C1 segment of cervical spinal cord (tissue), 14 donors: ENCODE measurements at regions not wholly inside any gene's neighbourhood (a gene's known extent, or its start where the extent isn't known, plus 50 kb on each side); places are given as distances from the start of the nearest gene placed in this dataset.
"Not testable (repeated sequence)": the region's sequence is repeated elsewhere in the genome, so short reads cannot be mapped to it uniquely, and the experiment has no call there.

Experiments used
- DNase-seq, 14 donors: peaks; one replicate each; lab custom pipeline; 2025; lab: John Stamatoyannopoulos, UW

DNA sequence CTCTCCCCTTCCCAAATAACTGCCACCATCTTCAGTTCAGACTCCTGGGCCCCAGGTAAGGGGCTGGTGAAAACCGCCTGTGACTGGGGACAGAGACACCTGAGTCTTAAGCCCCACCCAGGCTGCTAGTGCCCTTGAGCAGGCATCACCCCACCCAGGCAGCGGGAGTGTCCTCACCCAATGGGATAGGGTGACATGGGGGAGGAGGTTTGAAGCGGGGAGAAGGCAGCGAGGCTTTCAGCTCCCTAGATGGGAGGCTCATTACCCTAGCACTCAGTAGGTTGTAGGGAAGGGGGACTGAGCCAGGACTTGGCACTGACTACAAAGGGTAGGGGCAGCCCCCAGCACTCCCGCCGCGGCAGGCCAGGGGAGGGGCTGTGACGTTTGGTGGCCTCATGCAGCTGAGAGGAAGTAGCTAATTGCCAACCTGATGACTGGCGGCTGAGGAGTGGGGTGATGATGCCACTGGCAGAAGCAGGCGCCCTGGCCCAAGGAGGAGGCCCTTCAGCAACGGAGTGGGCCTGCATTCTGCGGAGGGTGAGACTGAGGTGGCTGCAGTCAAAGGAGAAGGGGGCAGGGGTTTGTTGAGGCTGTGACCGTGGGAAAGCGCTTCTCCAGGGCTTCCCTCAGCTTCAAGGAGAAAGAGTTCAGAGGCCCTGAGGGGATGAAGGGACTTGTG lies 126.9 kb downstream of the MRPL14 start:
- no peak for DNase-seq

DNA sequence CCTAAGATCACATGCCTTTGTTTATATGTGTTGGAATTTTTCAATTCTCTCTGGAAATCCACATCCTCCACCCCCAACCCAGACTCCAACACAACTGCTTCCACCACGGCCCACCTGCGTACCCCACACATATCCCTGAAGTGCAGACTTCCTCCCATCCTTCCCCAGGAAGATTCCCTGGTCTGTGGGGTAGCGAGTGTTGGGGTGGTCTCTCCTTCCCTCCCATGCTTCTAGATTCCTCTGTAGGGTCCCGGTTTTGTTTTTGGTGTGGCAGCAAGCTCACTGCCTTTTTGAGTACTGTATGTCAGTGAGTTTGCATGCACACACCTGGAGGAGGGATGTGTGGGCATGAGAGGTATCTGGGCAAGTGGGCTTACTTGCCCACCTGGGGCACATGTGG lies 127.6 kb downstream of the MRPL14 start:
- no peak for DNase-seq

DNA sequence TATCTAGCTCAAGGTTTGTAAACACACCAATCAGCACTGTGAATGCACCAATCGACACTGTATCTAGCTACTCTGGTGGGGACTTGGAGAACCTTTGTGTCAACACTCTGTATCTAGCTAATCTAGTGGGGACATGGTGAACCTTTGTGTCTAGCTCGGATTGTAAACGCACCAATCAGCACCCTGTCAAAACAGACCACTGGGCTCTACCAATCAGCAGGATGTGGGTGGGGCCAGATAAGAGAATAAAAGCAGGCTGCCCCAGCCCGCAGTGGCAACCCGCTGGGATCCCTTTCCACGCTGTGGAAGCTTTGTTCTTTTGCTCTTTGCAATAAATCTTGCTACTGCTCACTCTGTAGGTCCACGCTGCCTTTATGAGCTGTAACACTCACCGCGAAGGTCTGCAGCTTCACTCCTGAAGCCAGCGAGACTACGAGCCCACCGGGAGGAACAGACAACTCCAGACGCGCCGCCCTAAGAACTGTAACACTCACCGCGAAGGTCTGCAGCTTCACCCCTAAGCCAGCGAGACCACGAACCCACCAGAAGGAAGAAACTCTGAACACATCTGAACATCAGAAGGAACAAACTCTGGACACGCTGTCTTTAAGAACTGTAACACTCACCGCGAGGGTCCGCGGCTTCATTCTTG lies 128.5 kb downstream of the MRPL14 start:
- DNase-seq: not testable (repeated sequence)

DNA sequence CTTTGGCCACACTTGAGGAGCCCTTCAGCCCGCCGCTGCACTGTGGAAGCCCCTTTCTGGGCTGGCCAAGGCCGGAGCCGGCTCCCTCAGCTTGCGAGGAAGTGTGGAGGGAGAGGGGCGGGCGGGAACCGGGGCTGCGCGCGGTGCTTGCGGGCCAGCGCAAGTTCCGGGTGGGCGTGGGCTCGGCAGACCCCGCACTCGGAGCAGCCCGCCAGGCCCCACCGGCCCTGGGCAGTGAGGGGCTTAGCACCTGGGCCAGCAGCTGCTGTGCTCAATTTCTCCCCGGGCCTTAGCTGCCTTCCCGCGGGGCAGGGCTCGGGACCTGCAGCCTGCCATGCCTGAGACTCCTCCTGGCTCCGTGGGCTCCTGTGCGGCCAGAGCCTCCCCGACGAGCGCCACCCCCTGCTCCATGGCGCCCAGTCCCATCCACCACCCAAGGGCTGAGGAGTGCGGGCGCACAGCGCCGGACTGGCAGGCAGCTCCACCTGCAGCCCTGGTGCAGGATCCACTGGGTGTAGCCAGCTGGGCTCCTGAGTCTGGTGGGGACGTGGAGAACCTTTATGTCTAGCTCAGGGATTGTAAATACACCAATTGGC lies 129.2 kb downstream of the MRPL14 start:
- DNase-seq: not testable (repeated sequence)

DNA sequence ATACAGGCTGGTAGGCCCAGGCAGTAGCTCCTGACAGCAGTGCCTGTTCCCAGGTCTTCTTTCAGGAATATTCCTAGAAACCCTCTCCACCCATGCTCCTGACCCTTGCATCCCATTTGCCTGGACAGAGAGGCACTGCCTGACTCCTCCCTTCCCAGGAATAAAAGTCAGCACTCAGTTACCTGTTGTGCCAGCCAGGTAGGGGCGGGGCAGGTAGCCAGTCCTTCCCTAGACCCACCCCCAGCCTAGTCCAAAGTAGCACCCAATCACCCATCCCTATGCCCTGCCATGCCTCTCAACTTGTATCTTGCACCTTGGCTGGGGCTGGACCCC lies 129.9 kb downstream of the MRPL14 start:
- DNase-seq: no peak

DNA sequence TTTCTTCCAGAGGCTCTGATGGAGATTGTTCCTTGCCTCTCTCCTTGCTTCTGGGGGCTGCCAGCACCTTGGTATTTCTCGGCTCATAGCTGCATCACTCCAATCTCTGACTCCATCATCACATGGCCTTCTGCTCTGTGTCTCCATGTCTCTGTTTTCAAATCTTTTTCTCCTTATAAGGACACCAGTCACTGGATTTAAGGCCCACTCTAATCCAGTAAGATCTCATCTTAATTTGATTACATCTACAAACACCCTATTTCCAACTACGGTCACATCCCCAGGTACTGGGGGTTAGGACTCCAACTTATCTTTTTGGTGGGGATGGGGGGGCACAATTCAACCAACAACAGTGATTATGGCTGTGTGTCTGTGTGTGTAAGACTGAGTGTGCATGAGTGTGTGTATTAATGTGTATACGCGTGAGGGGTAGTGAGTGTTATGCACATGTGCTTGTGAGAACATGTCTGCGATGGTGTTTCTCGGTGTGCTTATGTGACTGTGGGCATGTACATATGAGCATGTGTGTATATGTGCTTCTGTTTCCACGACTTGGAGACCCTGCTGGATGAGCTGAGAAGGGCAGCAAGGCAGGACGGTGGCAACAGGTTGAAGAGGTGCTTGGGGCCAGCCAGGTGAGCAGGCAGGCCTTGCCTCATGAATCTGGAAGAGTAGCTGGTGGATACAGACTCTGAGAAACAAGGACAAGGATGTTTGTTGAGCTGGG lies 130.5 kb downstream of the MRPL14 start:
- DNase-seq: no peak

DNA sequence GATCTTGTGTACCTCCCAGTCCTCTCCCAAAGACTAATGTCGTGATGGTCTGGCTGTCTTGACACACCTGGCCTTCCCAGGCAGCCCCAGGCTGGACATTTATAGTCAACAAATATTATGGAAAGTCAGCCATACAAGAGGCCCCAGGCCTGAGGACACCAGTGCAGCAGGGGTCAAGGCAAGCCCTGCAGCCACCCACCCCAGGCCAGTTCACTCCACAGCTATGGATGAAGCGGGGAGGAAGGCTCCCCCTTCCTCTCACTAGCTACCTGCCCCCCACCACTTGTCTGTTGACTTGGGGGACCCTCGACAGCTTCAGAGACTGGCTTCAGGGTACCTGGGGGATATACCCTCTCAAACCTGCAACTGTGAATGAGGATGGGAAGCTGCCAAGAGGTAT lies 132.1 kb downstream of the MRPL14 start:
- DNase-seq: no peak

DNA sequence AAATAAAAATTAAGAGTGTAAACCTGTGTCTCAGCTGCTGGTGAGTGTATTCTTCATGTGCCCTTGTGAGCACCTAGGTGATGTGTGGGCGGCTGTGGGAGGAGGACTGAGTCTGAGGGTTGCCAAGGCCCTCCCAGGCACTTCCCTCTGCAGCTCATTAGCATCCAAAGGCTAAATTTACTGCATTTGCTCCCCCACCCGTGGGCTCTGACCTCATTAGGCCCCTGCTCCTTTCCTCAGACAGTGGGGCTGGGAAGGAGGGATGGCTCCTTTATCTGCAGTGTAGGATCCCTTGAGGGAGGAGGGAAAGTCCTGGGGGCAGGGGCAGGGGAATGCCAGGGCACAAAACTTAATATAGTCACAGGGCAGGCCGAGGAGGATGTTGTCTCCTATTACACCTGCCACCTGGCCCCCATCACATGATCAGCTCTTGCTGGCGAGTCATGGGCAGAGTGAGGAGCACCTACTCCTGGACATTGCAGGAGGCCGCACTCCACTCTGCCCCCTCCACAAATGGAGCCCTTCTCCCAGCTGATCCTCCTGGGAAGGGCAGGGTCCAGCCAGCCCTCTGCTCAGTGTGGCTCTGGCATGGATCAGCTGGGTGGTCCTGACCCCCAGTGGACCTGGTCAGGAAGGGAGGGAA lies 133.2 kb downstream of the MRPL14 start:
- no peak for DNase-seq

DNA sequence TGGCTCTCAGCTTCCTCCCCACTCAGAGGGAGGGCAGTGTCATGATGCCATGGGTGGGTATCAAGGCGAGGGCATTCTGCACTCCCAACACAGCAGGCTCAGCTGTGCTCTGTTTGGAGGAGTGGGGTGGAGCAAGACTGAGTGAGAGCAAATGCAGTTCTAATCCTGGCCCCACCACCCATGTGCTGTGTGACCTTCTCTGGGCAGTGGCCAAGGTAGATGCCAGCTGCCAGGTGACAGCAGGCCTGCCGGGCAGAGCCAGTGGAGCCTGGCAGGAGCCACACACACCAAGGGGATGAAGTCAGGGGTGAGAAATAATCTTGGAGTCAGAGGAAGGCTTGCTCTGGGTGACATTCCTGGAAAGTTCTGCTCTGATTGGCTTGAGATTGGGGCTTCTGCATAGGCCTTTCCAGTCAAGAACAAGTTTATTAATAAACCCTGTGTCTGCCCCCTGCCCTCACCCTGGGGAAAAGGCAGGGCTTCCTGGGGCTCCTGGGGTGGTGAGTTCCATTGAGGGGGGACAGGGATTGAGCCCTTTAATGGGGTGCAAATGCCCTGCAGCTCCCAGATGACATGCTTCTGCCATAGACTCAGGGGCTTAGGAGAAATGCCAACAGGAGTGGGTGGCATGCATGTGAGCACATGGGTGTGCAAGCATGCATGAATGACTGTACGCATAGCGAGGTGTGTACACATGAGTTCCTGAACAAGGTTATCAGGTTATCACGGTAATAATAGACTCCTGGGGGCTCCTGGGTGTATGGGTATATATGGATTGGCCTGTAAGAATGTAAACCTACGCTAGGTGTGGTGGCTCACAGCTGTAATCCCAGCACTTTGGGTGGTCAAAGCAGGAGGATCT lies 134.2 kb downstream of the MRPL14 start:
- DNase-seq: peak in 2 of 14 donors; percentile 7 to 26

DNA sequence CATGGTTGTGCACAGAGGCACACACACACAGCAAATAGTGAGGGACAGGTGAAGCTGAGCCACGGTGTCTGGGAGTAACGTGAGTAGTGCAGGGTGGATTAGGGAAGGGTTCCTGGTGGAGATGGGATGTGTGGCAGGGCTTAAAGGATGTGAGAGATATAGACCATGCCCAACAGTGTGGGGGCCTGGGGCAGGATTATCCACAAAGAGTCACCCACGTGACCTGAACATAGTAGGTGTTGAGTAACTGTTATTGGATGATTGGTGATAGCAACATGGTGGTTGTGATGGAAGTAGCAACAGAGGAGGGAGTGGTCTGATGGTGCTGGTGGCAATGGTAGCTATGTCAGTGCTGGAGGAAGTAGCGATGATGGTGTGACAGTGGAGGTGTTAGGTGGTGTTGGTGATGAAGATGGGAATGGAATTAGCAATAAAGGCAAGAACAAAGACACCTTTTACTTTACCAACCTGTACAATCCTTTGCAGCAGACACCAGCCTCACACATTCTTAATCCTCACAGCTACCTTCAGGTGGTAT lies 135.1 kb downstream of the MRPL14 start:
- DNase-seq: no peak

DNA sequence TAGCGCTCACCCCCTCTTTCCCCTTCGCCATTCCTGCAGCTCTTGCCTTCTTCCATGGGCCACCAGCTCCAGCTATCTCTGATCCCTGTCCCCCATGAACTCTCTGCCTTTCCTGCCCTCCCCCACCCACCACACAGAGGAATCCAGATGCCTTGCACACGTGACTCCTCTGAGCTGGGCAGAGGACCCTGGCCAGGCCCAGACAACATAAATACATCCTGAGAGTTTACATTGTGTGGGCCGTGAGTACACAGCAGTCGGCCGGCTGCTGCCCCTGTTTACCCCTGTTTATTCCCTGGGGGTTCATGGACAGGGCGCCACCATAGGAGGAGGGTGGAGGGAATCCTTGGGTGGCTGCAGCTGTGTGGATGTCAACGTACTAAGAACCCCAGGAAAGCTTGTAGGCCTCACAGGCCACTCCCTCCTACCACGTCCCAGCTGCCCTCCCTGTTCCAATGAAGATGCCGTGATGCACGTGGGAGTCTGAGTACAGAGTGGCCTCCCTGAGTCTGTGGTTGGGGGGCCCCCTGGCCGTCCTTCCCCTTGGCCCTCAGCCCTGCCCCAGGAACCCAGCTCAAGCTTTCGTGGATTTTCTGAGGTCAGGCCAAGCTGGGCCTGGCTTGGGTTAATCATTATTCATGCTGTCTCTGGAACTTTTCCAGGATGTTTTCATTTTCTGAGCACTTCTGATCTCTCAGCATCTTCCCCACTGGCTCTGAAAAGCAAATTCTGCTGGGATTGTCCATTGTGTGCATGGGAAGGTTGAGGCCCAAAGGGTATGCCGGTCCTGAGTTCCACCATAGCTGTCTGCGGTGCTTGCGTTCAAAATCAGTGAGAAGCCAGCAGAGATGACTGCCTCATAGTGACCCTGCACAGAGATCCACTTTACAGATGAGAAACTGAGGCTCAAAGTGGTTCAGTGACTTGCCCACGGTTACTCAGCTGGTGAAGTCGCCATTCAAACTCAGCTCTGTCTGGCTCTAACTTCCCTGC lies 136.3 kb downstream of the MRPL14 start:
- DNase-seq: no peak

DNA sequence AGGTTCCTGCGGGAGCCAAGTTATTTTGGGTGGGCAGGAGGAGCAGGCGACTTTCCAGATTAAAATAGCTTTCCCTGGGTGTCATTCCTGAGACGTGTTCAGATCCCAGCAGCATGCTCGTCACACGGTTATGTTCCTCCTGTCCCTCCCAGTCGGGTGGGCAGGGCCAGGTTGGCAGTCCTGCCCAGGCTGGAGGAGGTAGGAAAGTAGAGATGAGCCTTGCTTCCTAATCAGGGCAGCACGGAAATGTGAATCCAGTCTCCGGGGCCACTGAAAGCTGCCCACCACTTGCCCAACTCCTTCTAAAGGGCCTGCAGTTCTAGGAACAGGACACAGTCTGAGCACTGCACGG lies 137.0 kb downstream of the MRPL14 start:
- no peak for DNase-seq

DNA sequence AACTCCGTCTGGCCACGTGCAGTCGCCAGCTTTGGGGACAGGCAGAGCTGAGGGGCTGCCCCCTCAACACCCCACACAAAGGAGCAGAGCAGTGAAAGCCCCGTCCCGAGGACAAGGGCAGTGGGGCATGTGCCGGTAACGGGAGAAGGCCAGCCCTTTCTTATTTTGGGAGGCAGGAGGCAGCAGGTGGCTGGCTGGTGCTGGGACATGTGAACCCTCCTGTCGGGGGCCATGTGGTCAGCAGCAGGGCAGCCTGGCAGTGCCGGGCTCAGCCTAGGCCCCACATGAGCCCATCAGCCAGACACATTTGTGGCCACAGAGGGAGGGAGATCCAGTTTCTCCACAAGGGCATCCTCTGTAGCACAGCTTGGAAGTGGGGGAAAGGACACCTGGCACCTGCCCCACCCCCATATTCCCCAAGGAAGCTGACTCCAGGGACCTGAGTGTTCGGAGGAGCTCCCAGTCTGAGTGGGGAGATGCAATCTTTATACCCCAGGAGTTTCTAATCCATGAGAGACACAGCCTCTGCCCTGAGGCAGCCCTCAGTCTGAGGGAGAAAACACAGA lies 137.6 kb downstream of the MRPL14 start:
- DNase-seq: peak in 1 of 14 donors; percentile 11

DNA sequence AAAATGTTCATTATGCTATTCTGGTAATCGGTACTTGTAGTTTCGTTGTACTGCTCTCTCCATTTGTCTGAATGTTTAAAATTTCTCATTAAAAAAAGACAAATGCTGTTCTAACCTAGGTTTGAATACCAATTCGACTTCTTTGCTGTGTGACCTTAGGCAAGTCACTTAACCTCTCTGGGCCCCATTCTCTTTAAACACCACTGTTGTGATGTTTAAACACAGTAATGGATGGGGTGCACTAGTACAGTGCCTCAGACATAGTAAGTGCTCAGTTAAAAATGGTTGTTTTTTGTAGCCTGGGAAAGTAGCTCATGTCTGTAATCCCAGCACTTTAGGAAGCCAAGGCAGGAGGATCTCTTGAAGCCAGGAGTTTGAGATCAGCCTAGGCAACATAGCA lies 138.5 kb downstream of the MRPL14 start:
- no peak for DNase-seq

DNA sequence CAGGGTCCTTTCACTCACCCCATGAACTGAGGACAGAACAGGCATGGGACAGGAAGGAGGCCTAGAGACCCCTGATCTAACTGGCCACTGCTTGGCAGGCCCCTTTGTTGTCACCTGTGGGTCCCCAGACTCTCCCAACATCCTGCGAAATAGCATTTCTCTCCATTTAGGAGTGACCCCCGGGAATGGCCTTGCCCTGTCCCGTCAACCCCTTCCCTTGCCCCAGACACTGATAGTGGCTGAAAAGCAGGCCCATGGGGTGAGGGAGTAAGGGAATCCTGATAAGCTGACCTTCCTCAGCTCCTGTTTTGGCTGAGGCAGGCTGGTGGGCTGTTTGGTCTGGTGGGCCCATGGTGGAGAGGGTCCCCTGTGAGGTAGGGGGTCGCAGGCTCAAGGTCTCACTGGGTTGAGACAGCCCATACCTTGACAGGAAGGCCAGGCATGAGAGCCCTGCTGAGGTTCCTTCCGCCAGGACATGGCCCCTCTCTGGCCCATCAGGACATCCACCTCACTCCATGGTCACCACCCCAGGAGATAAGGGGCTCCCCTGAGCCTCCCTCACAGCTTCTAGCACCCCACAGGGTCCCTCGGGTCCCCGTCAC lies 139.3 kb downstream of the MRPL14 start:
- no peak for DNase-seq

DNA sequence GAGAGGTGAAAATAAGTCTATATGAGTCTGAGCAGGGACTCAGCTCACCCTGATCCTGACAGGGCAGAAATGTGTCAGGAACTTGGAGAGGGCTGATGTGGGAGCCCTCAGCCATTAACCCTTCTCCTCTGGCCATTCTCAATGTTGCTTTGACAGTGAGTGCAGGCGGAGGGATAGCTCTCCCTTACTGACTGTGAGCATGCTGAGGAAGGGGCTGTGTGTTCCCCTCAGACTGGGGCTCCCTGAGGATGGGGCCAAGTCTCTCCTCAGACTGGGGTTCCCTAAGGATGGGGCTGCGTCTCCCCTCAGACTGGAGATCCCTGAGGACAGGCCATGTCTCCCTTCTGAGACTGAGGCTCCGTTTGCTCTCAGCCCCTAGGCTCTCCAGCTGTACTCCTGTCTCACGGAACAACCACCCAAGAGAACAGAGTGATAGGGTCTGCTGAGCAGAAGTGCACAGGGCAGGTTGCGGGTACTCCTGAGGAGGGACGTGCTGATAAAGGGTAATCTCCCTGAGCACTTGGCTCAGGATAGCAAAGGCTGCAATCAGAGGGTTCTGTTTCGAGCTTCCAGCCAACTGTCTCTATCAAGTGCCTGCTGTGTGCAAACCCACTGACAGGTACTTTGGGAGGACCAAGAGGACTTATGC lies 141.0 kb downstream of the MRPL14 start:
- DNase-seq: no peak

DNA sequence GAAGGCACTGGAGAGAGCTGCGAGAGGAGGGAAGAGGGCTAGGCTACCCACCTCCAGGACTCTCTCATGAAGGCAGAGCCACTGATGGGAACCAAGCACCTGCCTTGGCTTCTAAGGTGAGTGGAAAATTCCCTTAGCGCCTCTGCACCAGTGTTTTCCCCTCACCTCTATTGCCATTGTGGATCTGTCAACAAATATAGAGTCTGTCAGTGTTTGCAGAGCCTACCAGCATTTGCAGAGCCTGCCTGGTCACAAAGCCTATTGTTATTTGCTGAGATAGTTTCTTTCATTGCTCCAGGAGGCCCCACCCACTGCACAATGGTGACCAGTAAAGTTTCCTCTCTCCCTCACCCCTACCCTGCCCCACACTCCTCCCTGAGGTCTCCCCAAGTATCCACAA lies 141.9 kb downstream of the MRPL14 start:
- no peak for DNase-seq
